ENCODE measurements at regions not wholly inside any gene's neighbourhood (a gene's known extent, or its start where the extent isn't known, plus 50 kb on each side); places are given as distances from the start of the nearest gene placed in this dataset.

DNA sequence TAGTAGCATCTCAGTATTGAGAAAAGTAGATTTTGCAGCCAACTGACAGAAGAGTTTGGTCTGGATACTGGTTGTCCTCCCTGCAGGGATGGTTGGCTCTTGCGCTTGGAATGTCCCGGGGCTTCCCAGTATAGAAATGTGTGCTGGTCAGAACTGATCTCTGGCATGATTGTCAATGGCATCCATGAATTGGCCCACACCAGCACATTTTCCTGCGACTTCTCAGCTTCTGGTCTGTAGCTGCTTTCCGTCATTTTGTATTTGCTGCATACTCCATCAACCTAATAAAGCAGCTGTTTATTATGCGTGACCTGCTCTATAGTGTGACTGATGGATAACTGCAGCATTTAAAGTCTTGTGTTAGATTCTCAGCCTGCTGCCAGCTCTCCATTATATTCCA, 203.7 kb downstream of the S1PR1 start:
- TF ChIP-seq CTCF (IDR thresholded peaks at IDR 0.05), result no peak
- no peak for TF ChIP-seq POLR2AphosphoS5 (IDR thresholded peaks at IDR 0.05)
- TF ChIP-seq EP300 (IDR thresholded peaks at IDR 0.05), result no peak

All from gastroesophageal sphincter (tissue), 3 donors.